ENCODE measurements at regions not wholly inside any gene's neighbourhood (a gene's known extent, or its start where the extent isn't known, plus 50 kb on each side); places are given as distances from the start of the nearest gene placed in this dataset.

- no peak overlapping the region for H3K27ac ChIP-seq (ENCODE audit: low read depth, low read length)
- H3K4me1 ChIP-seq (ENCODE audit: control insufficient read depth in 3 of 3, insufficient read depth in 3 of 3, low read length in 3 of 3) = no peaks in the 10 kb centered on the region
Observed at GRCh38 chr7:106606120-106606519, 54.8 kb downstream of the CCDC71L start.

GRCh38 chr7:106604971-106605370 is 56.0 kb downstream of the CCDC71L start:
- no peak overlapping the region for H3K9ac ChIP-seq (ENCODE audit: low read depth in 1 of 3, low read length in 3 of 3)
- no peaks in the 10 kb centered on the region for H3K4me1 ChIP-seq (ENCODE audit: control insufficient read depth in 3 of 3, insufficient read depth in 3 of 3, low read length in 3 of 3)
- H3K27ac ChIP-seq (ENCODE audit: low read depth, low read length) = no peak overlapping the region
- H3K4me3 ChIP-seq (ENCODE audit: low read length in 3 of 3) = no peak overlapping the region
- no peaks in the 10 kb centered on the region for H3K9me3 ChIP-seq (ENCODE audit: control insufficient read depth in 3 of 3, low read length in 3 of 3)
- H3K27me3 ChIP-seq (ENCODE audit: control insufficient read depth in 3 of 3, insufficient read depth in 3 of 3, low read length in 3 of 3) = no peaks in the 10 kb centered on the region
- no peaks in the 10 kb centered on the region for H3K36me3 ChIP-seq (ENCODE audit: control insufficient read depth in 3 of 3, insufficient read depth in 3 of 3, low read length in 3 of 3)

More at GRCh38 chr7:106606120-106606519, 54.8 kb downstream of the CCDC71L start:
- Histone ChIP-seq H3K27me3 (ENCODE audit: control insufficient read depth in 3 of 3, insufficient read depth in 3 of 3, low read length in 3 of 3) (no peaks in the 10 kb centered on the region), H3K9me3 (ENCODE audit: control insufficient read depth in 3 of 3, low read length in 3 of 3) (no peaks in the 10 kb centered on the region), H3K36me3 (ENCODE audit: control insufficient read depth in 3 of 3, insufficient read depth in 3 of 3, low read length in 3 of 3) (no peaks in the 10 kb centered on the region), H3K4me3 (ENCODE audit: low read length in 3 of 3) (no peak overlapping the region), H3K9ac (ENCODE audit: low read depth in 1 of 3, low read length in 3 of 3) (no peak overlapping the region)

GRCh38 chr7:106604303-106604924 is 56.5 kb downstream of the CCDC71L start:
- Histone ChIP-seq H3K4me1 (ENCODE audit: control insufficient read depth in 3 of 3, insufficient read depth in 3 of 3, low read length in 3 of 3) (no peaks in the 10 kb centered on the region), H3K9ac (ENCODE audit: low read depth in 1 of 3, low read length in 3 of 3) (no peak overlapping the region), H3K4me3 (ENCODE audit: low read length in 3 of 3) (no peak overlapping the region), H3K36me3 (ENCODE audit: control insufficient read depth in 3 of 3, insufficient read depth in 3 of 3, low read length in 3 of 3) (no peaks in the 10 kb centered on the region), H3K27ac (ENCODE audit: low read depth, low read length) (no peak overlapping the region), H3K27me3 (ENCODE audit: control insufficient read depth in 3 of 3, insufficient read depth in 3 of 3, low read length in 3 of 3) (no peaks in the 10 kb centered on the region), H3K9me3 (ENCODE audit: control insufficient read depth in 3 of 3, low read length in 3 of 3) (no peaks in the 10 kb centered on the region)

GRCh38 chr7:106603346-106603745 is 57.6 kb downstream of the CCDC71L start:
- Histone ChIP-seq H3K27ac (ENCODE audit: low read depth, low read length) (no peak overlapping the region), H3K9me3 (ENCODE audit: control insufficient read depth in 3 of 3, low read length in 3 of 3) (no peaks in the 10 kb centered on the region), H3K4me3 (ENCODE audit: low read length in 3 of 3) (no peak overlapping the region), H3K27me3 (ENCODE audit: control insufficient read depth in 3 of 3, insufficient read depth in 3 of 3, low read length in 3 of 3) (no peaks in the 10 kb centered on the region), H3K4me1 (ENCODE audit: control insufficient read depth in 3 of 3, insufficient read depth in 3 of 3, low read length in 3 of 3) (peaks cover 0 to 8% (median 0%) of the 10 kb centered on the region in 3 donors), H3K36me3 (ENCODE audit: control insufficient read depth in 3 of 3, insufficient read depth in 3 of 3, low read length in 3 of 3) (no peaks in the 10 kb centered on the region), H3K9ac (ENCODE audit: low read depth in 1 of 3, low read length in 3 of 3) (no peak overlapping the region)

GRCh38 chr7:106602062-106602461 is 58.9 kb downstream of the CCDC71L start:
- H3K4me1 ChIP-seq (ENCODE audit: control insufficient read depth in 3 of 3, insufficient read depth in 3 of 3, low read length in 3 of 3) = peaks cover 0 to 8% (median 0%) of the 10 kb centered on the region in 3 donors
- no peaks in the 10 kb centered on the region for H3K36me3 ChIP-seq (ENCODE audit: control insufficient read depth in 3 of 3, insufficient read depth in 3 of 3, low read length in 3 of 3)

GRCh38 chr7:106600569-106601373 is 60.2 kb downstream of the CCDC71L start:
- Histone ChIP-seq H3K4me3 (ENCODE audit: low read length in 3 of 3) (no peak overlapping the region), H3K36me3 (ENCODE audit: control insufficient read depth in 3 of 3, insufficient read depth in 3 of 3, low read length in 3 of 3) (no peaks in the 10 kb centered on the region), H3K27ac (ENCODE audit: low read depth, low read length) (no peak overlapping the region), H3K9ac (ENCODE audit: low read depth in 1 of 3, low read length in 3 of 3) (no peak overlapping the region), H3K9me3 (ENCODE audit: control insufficient read depth in 3 of 3, low read length in 3 of 3) (no peaks in the 10 kb centered on the region), H3K4me1 (ENCODE audit: control insufficient read depth in 3 of 3, insufficient read depth in 3 of 3, low read length in 3 of 3) (peaks cover 0 to 8% (median 0%) of the 10 kb centered on the region in 3 donors), H3K27me3 (ENCODE audit: control insufficient read depth in 3 of 3, insufficient read depth in 3 of 3, low read length in 3 of 3) (no peaks in the 10 kb centered on the region)

More at GRCh38 chr7:106602062-106602461, 58.9 kb downstream of the CCDC71L start:
- H3K27ac ChIP-seq (ENCODE audit: low read depth, low read length) = no peak overlapping the region
- H3K27me3 ChIP-seq (ENCODE audit: control insufficient read depth in 3 of 3, insufficient read depth in 3 of 3, low read length in 3 of 3) = no peaks in the 10 kb centered on the region
- no peak overlapping the region for H3K4me3 ChIP-seq (ENCODE audit: low read length in 3 of 3)
- no peak overlapping the region for H3K9ac ChIP-seq (ENCODE audit: low read depth in 1 of 3, low read length in 3 of 3)
- H3K9me3 ChIP-seq (ENCODE audit: control insufficient read depth in 3 of 3, low read length in 3 of 3) = no peaks in the 10 kb centered on the region

- H3K27ac ChIP-seq (ENCODE audit: low read depth, low read length) = no peak overlapping the region
- H3K9ac ChIP-seq (ENCODE audit: low read depth in 1 of 3, low read length in 3 of 3) = no peak overlapping the region
- no peaks in the 10 kb centered on the region for H3K36me3 ChIP-seq (ENCODE audit: control insufficient read depth in 3 of 3, insufficient read depth in 3 of 3, low read length in 3 of 3)
- no peaks in the 10 kb centered on the region for H3K9me3 ChIP-seq (ENCODE audit: control insufficient read depth in 3 of 3, low read length in 3 of 3)
- peaks cover 0 to 8% (median 0%) of the 10 kb centered on the region in 3 donors for H3K4me1 ChIP-seq (ENCODE audit: control insufficient read depth in 3 of 3, insufficient read depth in 3 of 3, low read length in 3 of 3)
- no peaks in the 10 kb centered on the region for H3K27me3 ChIP-seq (ENCODE audit: control insufficient read depth in 3 of 3, insufficient read depth in 3 of 3, low read length in 3 of 3)
- peak overlapping the region in 2 of 3 donors; percentile 6 to 61 for H3K4me3 ChIP-seq (ENCODE audit: low read length in 3 of 3)
Observed at GRCh38 chr7:106599343-106599698, 61.6 kb downstream of the CCDC71L start.

GRCh38 chr7:106598663-106599342 is 62.2 kb downstream of the CCDC71L start:
- H3K9ac ChIP-seq (ENCODE audit: low read depth in 1 of 3, low read length in 3 of 3) = peak overlapping the region; percentile 26 to 63 (median 63)
- peaks cover 0 to 8% (median 0%) of the 10 kb centered on the region in 3 donors for H3K4me1 ChIP-seq (ENCODE audit: control insufficient read depth in 3 of 3, insufficient read depth in 3 of 3, low read length in 3 of 3)
- no peak overlapping the region for H3K27ac ChIP-seq (ENCODE audit: low read depth, low read length)
- no peaks in the 10 kb centered on the region for H3K36me3 ChIP-seq (ENCODE audit: control insufficient read depth in 3 of 3, insufficient read depth in 3 of 3, low read length in 3 of 3)
- H3K4me3 ChIP-seq (ENCODE audit: low read length in 3 of 3) = peak overlapping the region; percentile 49 to 72 (median 61)
- no peaks in the 10 kb centered on the region for H3K9me3 ChIP-seq (ENCODE audit: control insufficient read depth in 3 of 3, low read length in 3 of 3)
- H3K27me3 ChIP-seq (ENCODE audit: control insufficient read depth in 3 of 3, insufficient read depth in 3 of 3, low read length in 3 of 3) = no peaks in the 10 kb centered on the region

GRCh38 chr7:106597751-106598546 is 63.0 kb downstream of the CCDC71L start:
- Histone ChIP-seq H3K27ac (ENCODE audit: low read depth, low read length) (no peak overlapping the region), H3K4me3 (ENCODE audit: low read length in 3 of 3) (peak overlapping the region in 2 of 3 donors; percentile 61 to 72), H3K9ac (ENCODE audit: low read depth in 1 of 3, low read length in 3 of 3) (peak overlapping the region in 2 of 3 donors; percentile 26 to 63)

More at GRCh38 chr7:106597751-106598546, 63.0 kb downstream of the CCDC71L start:
- H3K4me1 ChIP-seq (ENCODE audit: control insufficient read depth in 3 of 3, insufficient read depth in 3 of 3, low read length in 3 of 3) = peaks cover 0 to 8% (median 0%) of the 10 kb centered on the region in 3 donors
- H3K36me3 ChIP-seq (ENCODE audit: control insufficient read depth in 3 of 3, insufficient read depth in 3 of 3, low read length in 3 of 3) = no peaks in the 10 kb centered on the region
- H3K27me3 ChIP-seq (ENCODE audit: control insufficient read depth in 3 of 3, insufficient read depth in 3 of 3, low read length in 3 of 3) = no peaks in the 10 kb centered on the region
- no peaks in the 10 kb centered on the region for H3K9me3 ChIP-seq (ENCODE audit: control insufficient read depth in 3 of 3, low read length in 3 of 3)
